Lower leg skin (tissue), 3 donors: ENCODE measurements at regions not wholly inside any gene's neighbourhood (a gene's known extent, or its start where the extent isn't known, plus 50 kb on each side); places are given as distances from the start of the nearest gene placed in this dataset.

Experiments used
- POLR2A ChIP-seq, 2 donors: fragments of 450-650 bp; IDR thresholded peaks; one replicate each; pipeline ENCODE4 v1.6.1; 2016 to 2017; ENCODE audit warnings: antibody characterized with exemption in 2 of 2, mild to moderate bottlenecking in 1 of 2, moderate library complexity in 1 of 2
- TF ChIP-seq, protein P1 (sequence below), 3 donors: fragments of 450-650 bp; IDR thresholded peaks; one replicate each; pipeline ENCODE4 v1.5.1; 2016; ENCODE audit warnings: antibody characterized with exemption in 3 of 3, mild to moderate bottlenecking in 3 of 3, moderate library complexity in 2 of 3

DNA sequence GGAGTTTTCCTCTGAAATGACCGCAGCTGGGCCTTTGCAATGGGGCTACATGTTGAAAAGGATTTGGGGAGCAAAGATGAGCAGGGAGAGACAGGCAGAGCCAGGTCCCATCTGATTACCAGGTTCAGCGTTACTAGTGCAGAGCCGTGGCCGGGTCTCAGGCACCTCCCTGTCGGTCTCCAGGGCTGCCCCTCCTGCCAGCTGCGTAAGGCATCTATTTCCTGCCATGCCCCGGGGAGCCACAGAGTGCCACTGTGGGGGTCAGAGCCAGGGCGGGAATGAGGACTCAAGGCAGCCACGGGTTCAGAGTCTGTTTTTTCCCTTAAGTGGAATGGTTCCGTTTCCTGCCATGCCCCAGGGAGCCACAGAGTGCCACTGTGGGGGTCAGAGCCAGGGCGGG, 382.6 kb upstream of the SHH start:
- TF ChIP-seq, protein P1, sequence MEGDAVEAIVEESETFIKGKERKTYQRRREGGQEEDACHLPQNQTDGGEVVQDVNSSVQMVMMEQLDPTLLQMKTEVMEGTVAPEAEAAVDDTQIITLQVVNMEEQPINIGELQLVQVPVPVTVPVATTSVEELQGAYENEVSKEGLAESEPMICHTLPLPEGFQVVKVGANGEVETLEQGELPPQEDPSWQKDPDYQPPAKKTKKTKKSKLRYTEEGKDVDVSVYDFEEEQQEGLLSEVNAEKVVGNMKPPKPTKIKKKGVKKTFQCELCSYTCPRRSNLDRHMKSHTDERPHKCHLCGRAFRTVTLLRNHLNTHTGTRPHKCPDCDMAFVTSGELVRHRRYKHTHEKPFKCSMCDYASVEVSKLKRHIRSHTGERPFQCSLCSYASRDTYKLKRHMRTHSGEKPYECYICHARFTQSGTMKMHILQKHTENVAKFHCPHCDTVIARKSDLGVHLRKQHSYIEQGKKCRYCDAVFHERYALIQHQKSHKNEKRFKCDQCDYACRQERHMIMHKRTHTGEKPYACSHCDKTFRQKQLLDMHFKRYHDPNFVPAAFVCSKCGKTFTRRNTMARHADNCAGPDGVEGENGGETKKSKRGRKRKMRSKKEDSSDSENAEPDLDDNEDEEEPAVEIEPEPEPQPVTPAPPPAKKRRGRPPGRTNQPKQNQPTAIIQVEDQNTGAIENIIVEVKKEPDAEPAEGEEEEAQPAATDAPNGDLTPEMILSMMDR (IDR thresholded peaks at IDR 0.05): no peak
- no peak for TF ChIP-seq POLR2A (IDR thresholded peaks at IDR 0.05)
